ENCODE measurements at regions not wholly inside any gene's neighbourhood (a gene's known extent, or its start where the extent isn't known, plus 50 kb on each side); places are given as distances from the start of the nearest gene placed in this dataset.
"Not testable (repeated sequence)": the region's sequence is repeated elsewhere in the genome, so short reads cannot be mapped to it uniquely, and the experiment has no call there.

GRCh38 chrX:128650326-128650725 lies 598.1 kb upstream of the ACTRT1 start:
- Histone ChIP-seq H3K4me1 (ENCODE audit: insufficient read depth, low read length) (no peaks in the 10 kb centered on the region), H3K9me3 (ENCODE audit: low read length) (no peaks in the 10 kb centered on the region), H3K4me3 (ENCODE audit: low read length) (no peak overlapping the region), H2AFZ (ENCODE audit: low read depth, low read length) (no peak overlapping the region), H3K27me3 (ENCODE audit: insufficient read depth, low read length) (no peaks in the 10 kb centered on the region), H3K36me3 (ENCODE audit: insufficient read depth, low read length) (no peaks in the 10 kb centered on the region)

DNA sequence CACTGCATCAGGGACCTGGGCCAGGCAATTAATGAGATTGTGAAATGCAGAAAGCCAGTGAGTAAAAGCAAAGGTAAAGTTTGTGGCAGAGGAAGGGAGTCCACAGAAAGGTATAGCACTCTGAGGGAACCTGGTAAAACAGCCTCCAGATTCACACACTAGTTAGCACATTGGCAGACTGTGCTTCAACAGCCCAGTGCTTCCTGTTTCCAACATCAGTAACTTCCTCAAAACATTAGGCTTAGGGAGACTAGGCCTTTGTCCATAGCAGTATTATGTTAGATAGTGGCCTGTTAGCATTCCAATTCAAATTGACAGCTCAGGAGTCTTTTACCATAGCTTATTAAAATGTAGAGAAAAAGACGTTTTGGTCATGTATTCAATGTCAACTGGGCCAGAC lies 582.6 kb upstream of the ACTRT1 start:
- H3K27me3 ChIP-seq (ENCODE audit: insufficient read depth, low read length), result no peaks in the 10 kb centered on the region
- H3K9me3 ChIP-seq (ENCODE audit: low read length), result no peaks in the 10 kb centered on the region
- no peaks in the 10 kb centered on the region for H3K36me3 ChIP-seq (ENCODE audit: insufficient read depth, low read length)
- H2AFZ ChIP-seq (ENCODE audit: low read depth, low read length), result no peak overlapping the region
- H3K4me1 ChIP-seq (ENCODE audit: insufficient read depth, low read length), result no peaks in the 10 kb centered on the region
- no peak overlapping the region for H3K4me3 ChIP-seq (ENCODE audit: low read length)

DNA sequence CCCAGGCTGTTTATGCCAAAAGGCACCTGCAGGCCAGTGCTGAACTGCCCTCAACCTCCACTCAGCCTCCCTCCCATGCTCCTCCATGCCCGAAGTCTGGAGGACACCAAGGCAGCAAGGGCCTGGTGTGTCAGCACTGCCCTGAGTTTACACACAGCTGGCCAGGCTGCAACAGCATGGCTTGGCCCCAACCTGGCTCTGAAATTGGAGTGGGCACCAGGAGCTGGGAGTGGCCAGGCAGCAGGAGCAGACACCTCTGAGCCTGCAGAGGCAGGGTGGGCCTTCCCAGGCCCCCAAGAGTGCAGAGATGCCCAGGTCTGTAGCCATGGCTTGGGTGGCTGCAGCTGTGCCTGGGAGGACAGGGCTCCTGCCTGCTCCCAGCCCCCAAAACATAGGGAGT lies 571.2 kb upstream of the ACTRT1 start:
- Histone ChIP-seq H3K36me3 (ENCODE audit: insufficient read depth, low read length) (no peaks in the 10 kb centered on the region), H3K9me3 (ENCODE audit: low read length) (no peaks in the 10 kb centered on the region), H3K4me3 (ENCODE audit: low read length) (no peak overlapping the region), H2AFZ (ENCODE audit: low read depth, low read length) (no peak overlapping the region), H3K4me1 (ENCODE audit: insufficient read depth, low read length) (no peaks in the 10 kb centered on the region), H3K27me3 (ENCODE audit: insufficient read depth, low read length) (no peaks in the 10 kb centered on the region)

GRCh38 chrX:128622296-128622695 lies 570.1 kb upstream of the ACTRT1 start:
- Histone ChIP-seq H3K4me3 (ENCODE audit: low read length) (no peak overlapping the region), H3K36me3 (ENCODE audit: insufficient read depth, low read length) (no peaks in the 10 kb centered on the region), H2AFZ (ENCODE audit: low read depth, low read length) (no peak overlapping the region), H3K27me3 (ENCODE audit: insufficient read depth, low read length) (no peaks in the 10 kb centered on the region), H3K4me1 (ENCODE audit: insufficient read depth, low read length) (no peaks in the 10 kb centered on the region), H3K9me3 (ENCODE audit: low read length) (no peaks in the 10 kb centered on the region)

DNA sequence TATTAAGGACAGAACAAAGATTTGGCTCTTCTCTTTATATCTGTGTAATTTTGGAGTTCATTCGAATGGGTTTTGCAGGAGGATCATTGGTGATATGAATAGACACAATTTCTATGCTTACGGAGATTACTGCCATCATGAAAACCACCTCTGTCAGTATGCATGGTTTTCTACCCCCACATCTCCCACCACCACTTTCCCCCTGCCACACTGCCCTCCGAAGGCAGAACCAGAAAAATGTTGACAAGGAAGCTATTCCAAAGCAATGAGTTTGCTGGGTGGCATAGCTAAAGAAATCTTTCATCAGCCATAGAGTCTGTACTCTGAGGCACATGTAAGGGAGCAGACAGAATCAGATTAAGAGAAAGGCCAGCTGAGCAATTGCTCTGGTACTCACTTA lies 567.3 kb upstream of the ACTRT1 start:
- Histone ChIP-seq H3K4me3 (ENCODE audit: low read length) (no peak overlapping the region), H3K27me3 (ENCODE audit: insufficient read depth, low read length) (no peaks in the 10 kb centered on the region), H2AFZ (ENCODE audit: low read depth, low read length) (no peak overlapping the region), H3K9me3 (ENCODE audit: low read length) (no peaks in the 10 kb centered on the region), H3K4me1 (ENCODE audit: insufficient read depth, low read length) (no peaks in the 10 kb centered on the region), H3K36me3 (ENCODE audit: insufficient read depth, low read length) (no peaks in the 10 kb centered on the region)

- Histone ChIP-seq H3K4me1 (ENCODE audit: insufficient read depth, low read length) (no peaks in the 10 kb centered on the region), H3K27me3 (ENCODE audit: insufficient read depth, low read length) (no peaks in the 10 kb centered on the region), H3K9me3 (ENCODE audit: low read length) (no peaks in the 10 kb centered on the region), H2AFZ (ENCODE audit: low read depth, low read length) (no peak overlapping the region), H3K36me3 (ENCODE audit: insufficient read depth, low read length) (no peaks in the 10 kb centered on the region), H3K4me3 (ENCODE audit: low read length) (no peak overlapping the region)
These were observed 564.7 kb upstream of the ACTRT1 start for GRCh38 chrX:128616933-128617332.

DNA sequence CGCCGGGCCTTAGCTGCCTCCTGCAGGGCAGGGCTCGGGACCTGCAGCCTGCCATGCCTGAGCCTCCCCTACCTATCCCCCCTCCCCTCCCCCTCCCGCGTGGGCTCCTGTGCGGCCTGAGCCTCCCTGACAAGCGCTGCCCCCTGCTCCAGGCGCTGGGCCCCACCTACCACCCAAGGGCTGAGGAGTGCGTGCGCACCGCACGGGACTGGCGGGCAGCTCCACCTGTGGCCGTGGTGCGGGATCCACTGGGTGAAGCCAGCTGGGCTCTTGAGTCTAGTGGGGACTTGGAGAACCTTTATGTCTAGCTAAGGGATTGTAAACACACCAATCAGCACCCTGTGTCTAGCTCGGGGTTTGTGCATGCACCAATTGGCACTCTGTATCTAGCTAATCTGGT lies 554.6 kb upstream of the ACTRT1 start:
- not testable (repeated sequence) for H2AFZ ChIP-seq (ENCODE audit: low read depth, low read length); H3K4me1 ChIP-seq (ENCODE audit: insufficient read depth, low read length); H3K9me3 ChIP-seq (ENCODE audit: low read length); H3K4me3 ChIP-seq (ENCODE audit: low read length); H3K36me3 ChIP-seq (ENCODE audit: insufficient read depth, low read length); H3K27me3 ChIP-seq (ENCODE audit: insufficient read depth, low read length)

- not testable (repeated sequence) for H3K9me3 ChIP-seq (ENCODE audit: low read length); H3K4me1 ChIP-seq (ENCODE audit: insufficient read depth, low read length)
These were observed 554.2 kb upstream of the ACTRT1 start for GRCh38 chrX:128606357-128606756.

DNA sequence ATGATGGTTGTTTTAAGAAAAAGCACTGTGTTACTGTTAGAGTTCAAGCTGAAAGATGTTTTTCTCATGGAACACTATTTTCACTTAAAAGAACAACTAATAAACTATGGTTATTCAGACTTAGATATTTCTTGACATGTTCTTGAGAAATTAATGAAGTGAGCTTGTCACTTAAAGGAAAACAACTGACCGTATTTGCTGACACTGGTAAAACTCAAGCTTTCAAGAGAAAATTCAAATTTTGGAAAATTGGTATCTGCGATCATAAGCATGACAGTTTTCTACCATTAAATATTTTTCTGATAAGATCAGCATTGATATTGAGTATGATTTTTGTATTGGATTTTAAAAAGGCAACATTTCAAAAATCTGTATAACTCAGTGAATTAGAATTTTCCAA lies 549.5 kb upstream of the ACTRT1 start:
- no peak overlapping the region for H3K4me3 ChIP-seq (ENCODE audit: low read length)
- H3K36me3 ChIP-seq (ENCODE audit: insufficient read depth, low read length), result no peaks in the 10 kb centered on the region
- H3K9me3 ChIP-seq (ENCODE audit: low read length), result no peaks in the 10 kb centered on the region
- no peak overlapping the region for H2AFZ ChIP-seq (ENCODE audit: low read depth, low read length)
- H3K27me3 ChIP-seq (ENCODE audit: insufficient read depth, low read length), result no peaks in the 10 kb centered on the region
- no peaks in the 10 kb centered on the region for H3K4me1 ChIP-seq (ENCODE audit: insufficient read depth, low read length)

More at GRCh38 chrX:128606357-128606756, 554.2 kb upstream of the ACTRT1 start:
- not testable (repeated sequence) for H3K27me3 ChIP-seq (ENCODE audit: insufficient read depth, low read length); H3K36me3 ChIP-seq (ENCODE audit: insufficient read depth, low read length); H3K4me3 ChIP-seq (ENCODE audit: low read length); H2AFZ ChIP-seq (ENCODE audit: low read depth, low read length)

DNA sequence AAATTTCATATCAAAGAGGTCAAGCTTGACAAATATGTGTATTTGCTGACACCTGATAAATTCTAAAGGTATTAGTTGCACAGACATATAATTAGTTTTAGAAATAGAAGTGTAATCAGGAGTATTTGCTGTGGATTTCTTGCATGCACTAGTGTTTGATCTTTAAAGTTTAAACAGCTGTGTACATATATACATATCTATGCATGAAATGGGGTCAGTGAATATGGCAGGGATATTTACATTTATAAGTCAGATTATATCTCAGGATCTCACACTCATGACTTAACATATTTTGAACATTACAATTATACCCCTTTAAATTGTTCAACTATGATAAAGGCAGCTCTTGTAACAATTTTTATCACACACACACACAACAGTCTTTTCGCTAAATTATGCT lies 547.4 kb upstream of the ACTRT1 start:
- Histone ChIP-seq H2AFZ (ENCODE audit: low read depth, low read length) (no peak overlapping the region), H3K9me3 (ENCODE audit: low read length) (no peaks in the 10 kb centered on the region), H3K4me3 (ENCODE audit: low read length) (no peak overlapping the region), H3K27me3 (ENCODE audit: insufficient read depth, low read length) (no peaks in the 10 kb centered on the region), H3K36me3 (ENCODE audit: insufficient read depth, low read length) (no peaks in the 10 kb centered on the region), H3K4me1 (ENCODE audit: insufficient read depth, low read length) (no peaks in the 10 kb centered on the region)

- Histone ChIP-seq H2AFZ (ENCODE audit: low read depth, low read length) (no peak overlapping the region), H3K36me3 (ENCODE audit: insufficient read depth, low read length) (no peaks in the 10 kb centered on the region), H3K9me3 (ENCODE audit: low read length) (no peaks in the 10 kb centered on the region), H3K4me3 (ENCODE audit: low read length) (no peak overlapping the region), H3K4me1 (ENCODE audit: insufficient read depth, low read length) (no peaks in the 10 kb centered on the region), H3K27me3 (ENCODE audit: insufficient read depth, low read length) (peaks cover 2% of the 10 kb centered on the region)
These were observed 529.8 kb upstream of the ACTRT1 start for GRCh38 chrX:128582036-128582435.

DNA sequence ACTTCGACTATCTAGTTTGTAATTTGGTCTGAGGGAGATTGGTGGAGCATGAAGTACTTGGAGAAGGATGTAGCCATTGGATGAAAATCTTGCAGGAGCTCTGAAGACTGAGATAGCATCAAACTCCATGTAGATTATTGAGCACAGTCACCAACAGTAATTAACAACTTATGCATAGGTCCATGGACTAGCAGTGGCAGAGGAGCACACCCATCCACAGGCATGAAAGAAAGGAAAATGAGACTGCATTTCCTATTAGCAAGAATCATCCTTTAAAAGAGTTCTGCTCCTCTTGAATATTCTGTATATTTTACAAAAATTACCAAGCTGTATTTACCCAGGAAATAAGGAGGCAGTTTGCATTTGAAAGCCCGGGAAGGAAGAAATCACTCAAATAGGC lies 529.4 kb upstream of the ACTRT1 start:
- H3K27me3 ChIP-seq (ENCODE audit: insufficient read depth, low read length), result peaks cover 2% of the 10 kb centered on the region
- no peaks in the 10 kb centered on the region for H3K4me1 ChIP-seq (ENCODE audit: insufficient read depth, low read length)
- H3K4me3 ChIP-seq (ENCODE audit: low read length), result no peak overlapping the region
- no peaks in the 10 kb centered on the region for H3K9me3 ChIP-seq (ENCODE audit: low read length)
- no peak overlapping the region for H2AFZ ChIP-seq (ENCODE audit: low read depth, low read length)
- no peaks in the 10 kb centered on the region for H3K36me3 ChIP-seq (ENCODE audit: insufficient read depth, low read length)

- H3K36me3 ChIP-seq (ENCODE audit: insufficient read depth, low read length), result no peaks in the 10 kb centered on the region
- H3K9me3 ChIP-seq (ENCODE audit: low read length), result no peaks in the 10 kb centered on the region
- no peak overlapping the region for H3K4me3 ChIP-seq (ENCODE audit: low read length)
- H2AFZ ChIP-seq (ENCODE audit: low read depth, low read length), result no peak overlapping the region
- no peaks in the 10 kb centered on the region for H3K27me3 ChIP-seq (ENCODE audit: insufficient read depth, low read length)
- no peaks in the 10 kb centered on the region for H3K4me1 ChIP-seq (ENCODE audit: insufficient read depth, low read length)
These were observed 490.9 kb upstream of the ACTRT1 start for GRCh38 chrX:128543114-128543513.

- Histone ChIP-seq H3K4me3 (ENCODE audit: low read length) (no peak overlapping the region), H3K9me3 (ENCODE audit: low read length) (no peaks in the 10 kb centered on the region), H2AFZ (ENCODE audit: low read depth, low read length) (no peak overlapping the region), H3K36me3 (ENCODE audit: insufficient read depth, low read length) (no peaks in the 10 kb centered on the region), H3K4me1 (ENCODE audit: insufficient read depth, low read length) (no peaks in the 10 kb centered on the region), H3K27me3 (ENCODE audit: insufficient read depth, low read length) (no peaks in the 10 kb centered on the region)
These were observed 466.3 kb upstream of the ACTRT1 start for GRCh38 chrX:128518508-128518907.
